ENCODE measurements at regions not wholly inside any gene's neighbourhood (a gene's known extent, or its start where the extent isn't known, plus 50 kb on each side); places are given as distances from the start of the nearest gene placed in this dataset.

DNA sequence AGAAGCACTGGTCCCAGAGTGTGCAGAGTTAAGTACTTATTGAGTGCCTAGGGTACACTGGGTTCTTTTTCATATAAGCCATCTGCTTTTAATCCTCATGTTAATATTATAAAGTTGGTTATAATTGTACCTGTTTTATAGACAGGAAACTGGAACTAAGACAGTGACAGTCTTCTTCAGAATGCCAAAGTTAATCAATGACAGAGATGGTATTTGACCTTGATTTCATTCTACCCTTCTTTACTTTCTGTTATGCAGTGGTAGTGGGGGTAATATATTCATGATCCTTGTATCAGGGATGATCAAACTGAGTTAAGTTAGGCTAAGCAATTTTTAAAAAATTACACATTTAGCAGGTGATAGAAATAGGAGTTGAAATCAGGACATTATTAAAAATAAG, 108.6 kb upstream of the GOT2 start:
- Histone ChIP-seq H3K27ac (no peak overlapping the region), H3K4me1 (no peaks in the 10 kb centered on the region), H3K9me3 (no peaks in the 10 kb centered on the region), H3K4me3 (no peak overlapping the region), H3K27me3 (no peaks in the 10 kb centered on the region), H3K36me3 (no peaks in the 10 kb centered on the region)
- no peak for DNase-seq
- ATAC-seq = no peak
- no peak for TF ChIP-seq POLR2A (IDR thresholded peaks at IDR 0.05)
- TF ChIP-seq, protein P1, sequence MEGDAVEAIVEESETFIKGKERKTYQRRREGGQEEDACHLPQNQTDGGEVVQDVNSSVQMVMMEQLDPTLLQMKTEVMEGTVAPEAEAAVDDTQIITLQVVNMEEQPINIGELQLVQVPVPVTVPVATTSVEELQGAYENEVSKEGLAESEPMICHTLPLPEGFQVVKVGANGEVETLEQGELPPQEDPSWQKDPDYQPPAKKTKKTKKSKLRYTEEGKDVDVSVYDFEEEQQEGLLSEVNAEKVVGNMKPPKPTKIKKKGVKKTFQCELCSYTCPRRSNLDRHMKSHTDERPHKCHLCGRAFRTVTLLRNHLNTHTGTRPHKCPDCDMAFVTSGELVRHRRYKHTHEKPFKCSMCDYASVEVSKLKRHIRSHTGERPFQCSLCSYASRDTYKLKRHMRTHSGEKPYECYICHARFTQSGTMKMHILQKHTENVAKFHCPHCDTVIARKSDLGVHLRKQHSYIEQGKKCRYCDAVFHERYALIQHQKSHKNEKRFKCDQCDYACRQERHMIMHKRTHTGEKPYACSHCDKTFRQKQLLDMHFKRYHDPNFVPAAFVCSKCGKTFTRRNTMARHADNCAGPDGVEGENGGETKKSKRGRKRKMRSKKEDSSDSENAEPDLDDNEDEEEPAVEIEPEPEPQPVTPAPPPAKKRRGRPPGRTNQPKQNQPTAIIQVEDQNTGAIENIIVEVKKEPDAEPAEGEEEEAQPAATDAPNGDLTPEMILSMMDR (IDR thresholded peaks at IDR 0.05 in 4 of 5, conservative IDR thresholded peaks at IDR 0.05 in 1 of 5) = no peak
- in situ Hi-C loops (cut with MboI; ENCODE audit: low sequenced_read_pairs in 4 of 4) = no loop called here
- intact Hi-C loops (cut with DNase I; ENCODE audit: low total_unique reads) = no loop called here

DNA sequence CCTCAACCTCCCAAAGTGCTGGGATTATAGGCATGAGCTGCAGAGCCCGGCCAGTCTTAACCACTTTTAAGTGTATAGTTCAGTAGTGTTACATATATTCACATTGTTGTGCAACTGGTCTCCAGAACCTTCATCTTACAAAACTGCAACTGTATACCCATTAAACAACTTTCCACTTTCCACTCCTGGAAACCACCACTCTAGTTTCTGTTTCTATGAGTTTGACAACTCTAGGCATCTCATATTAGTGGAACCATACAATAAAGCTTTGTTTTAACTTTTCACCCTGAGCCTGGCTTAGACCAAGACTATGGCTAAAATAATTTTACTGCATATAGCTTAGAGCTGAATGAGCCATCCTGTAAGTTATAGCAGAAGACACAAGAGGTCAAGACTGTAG, 108.0 kb upstream of the GOT2 start:
- no peaks in the 10 kb centered on the region for H3K4me1 ChIP-seq
- no peaks in the 10 kb centered on the region for H3K9me3 ChIP-seq
- ATAC-seq = no peak
- no peaks in the 10 kb centered on the region for H3K27me3 ChIP-seq
- H3K36me3 ChIP-seq = no peaks in the 10 kb centered on the region
- intact Hi-C loops (cut with DNase I; ENCODE audit: low total_unique reads) (no loop called here), in situ Hi-C loops (cut with MboI; ENCODE audit: low sequenced_read_pairs in 4 of 4) (no loop called here)
- no peak for DNase-seq
- TF ChIP-seq POLR2A (IDR thresholded peaks at IDR 0.05) = no peak
- TF ChIP-seq, protein P1 (IDR thresholded peaks at IDR 0.05 in 4 of 5, conservative IDR thresholded peaks at IDR 0.05 in 1 of 5) = no peak
- no peak overlapping the region for H3K4me3 ChIP-seq
- no peak overlapping the region for H3K27ac ChIP-seq

DNA sequence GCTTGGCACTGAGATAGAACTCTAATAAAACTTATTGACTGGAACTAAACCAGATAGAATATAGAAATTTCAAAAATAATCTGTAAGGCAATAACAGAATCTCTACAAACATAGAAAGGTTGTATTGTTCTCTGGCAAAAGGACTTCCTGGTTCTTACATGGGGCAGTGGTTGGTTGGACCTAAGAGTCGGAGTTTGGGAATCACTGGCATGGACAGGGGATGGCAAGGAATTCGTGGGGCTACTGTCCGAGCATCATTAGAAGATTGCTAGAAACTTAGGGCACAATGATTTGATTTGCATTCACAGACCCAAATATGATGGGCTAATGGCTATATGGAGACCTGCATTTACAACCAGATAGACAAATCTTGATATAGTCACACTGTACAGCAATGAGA, 103.8 kb upstream of the GOT2 start:
- H3K27ac ChIP-seq = no peak overlapping the region
- in situ Hi-C loops (cut with MboI; ENCODE audit: low sequenced_read_pairs in 4 of 4) (no loop called here), intact Hi-C loops (cut with DNase I; ENCODE audit: low total_unique reads) (no loop called here)
- TF ChIP-seq, protein P1 (IDR thresholded peaks at IDR 0.05 in 4 of 5, conservative IDR thresholded peaks at IDR 0.05 in 1 of 5) = no peak
- TF ChIP-seq POLR2A (IDR thresholded peaks at IDR 0.05) = no peak
- no peak overlapping the region for H3K4me3 ChIP-seq
- H3K9me3 ChIP-seq = no peaks in the 10 kb centered on the region
- H3K4me1 ChIP-seq = no peaks in the 10 kb centered on the region
- H3K36me3 ChIP-seq = no peaks in the 10 kb centered on the region
- no peak for ATAC-seq
- no peaks in the 10 kb centered on the region for H3K27me3 ChIP-seq
- DNase-seq = no peak

DNA sequence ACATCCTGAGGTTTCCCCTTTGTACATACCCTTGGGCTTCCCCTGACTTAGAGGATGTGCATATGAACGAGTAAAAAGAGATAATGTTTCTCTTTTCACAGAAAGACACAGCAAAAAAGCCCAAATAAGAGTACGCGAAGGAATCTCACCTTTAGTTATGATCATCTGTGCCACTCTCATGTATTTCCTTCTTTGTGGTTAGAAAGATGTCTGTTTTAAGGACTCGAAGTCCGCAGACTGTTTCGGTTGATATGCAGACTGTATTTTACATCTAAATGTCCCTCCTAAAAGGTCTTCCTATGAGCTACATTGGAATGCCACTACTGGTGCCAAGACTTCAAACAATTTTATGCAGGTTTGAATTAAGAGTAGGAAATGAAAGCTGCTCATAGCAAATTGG, 102.3 kb upstream of the GOT2 start:
- DNase-seq (no peak), ATAC-seq (no peak)
- Histone ChIP-seq H3K4me3 (no peak overlapping the region), H3K9me3 (no peaks in the 10 kb centered on the region), H3K27me3 (no peaks in the 10 kb centered on the region), H3K27ac (no peak overlapping the region), H3K4me1 (no peaks in the 10 kb centered on the region), H3K36me3 (no peaks in the 10 kb centered on the region)
- intact Hi-C loops (cut with DNase I; ENCODE audit: low total_unique reads) (no loop called here), in situ Hi-C loops (cut with MboI; ENCODE audit: low sequenced_read_pairs in 4 of 4) (no loop called here)
- no peak for TF ChIP-seq POLR2A (IDR thresholded peaks at IDR 0.05)
- TF ChIP-seq, protein P1 (IDR thresholded peaks at IDR 0.05 in 4 of 5, conservative IDR thresholded peaks at IDR 0.05 in 1 of 5) = no peak

DNA sequence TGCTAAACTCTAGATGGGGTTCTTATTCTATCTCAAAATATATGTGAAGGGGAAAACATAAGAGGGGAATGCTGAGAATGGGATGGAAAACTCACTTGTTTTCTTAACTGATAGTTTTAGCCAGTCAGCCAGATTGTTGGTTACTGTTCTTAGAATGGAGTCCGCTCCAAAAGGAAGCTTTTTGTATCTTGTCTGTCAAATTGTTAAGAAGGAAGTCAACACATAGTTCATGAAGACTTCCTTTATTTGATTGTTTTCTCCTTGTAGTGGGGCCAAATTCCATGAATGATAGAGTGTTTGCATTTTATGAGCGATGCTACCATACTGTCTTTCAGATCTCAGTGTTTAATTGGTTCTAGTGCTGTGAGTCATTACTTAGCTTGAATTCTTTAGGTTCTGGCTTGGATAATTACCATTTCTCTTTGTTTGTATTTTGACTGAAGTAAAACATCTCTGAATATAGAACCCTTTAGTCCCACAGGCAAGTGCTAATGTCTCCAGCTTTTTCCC, 98.3 kb upstream of the GOT2 start:
- TF ChIP-seq POLR2A (IDR thresholded peaks at IDR 0.05) = no peak
- TF ChIP-seq, protein P1 (IDR thresholded peaks at IDR 0.05 in 4 of 5, conservative IDR thresholded peaks at IDR 0.05 in 1 of 5) = no peak
- no peak overlapping the region for H3K27ac ChIP-seq
- no peaks in the 10 kb centered on the region for H3K9me3 ChIP-seq
- in situ Hi-C loops (cut with MboI; ENCODE audit: low sequenced_read_pairs in 4 of 4) = no loop called here
- no peak for ATAC-seq
- H3K4me3 ChIP-seq = no peak overlapping the region
- H3K27me3 ChIP-seq = no peaks in the 10 kb centered on the region
- peaks cover 0 to 3% of the 10 kb centered on the region in 2 donors for H3K4me1 ChIP-seq
- no peak for DNase-seq
- no peaks in the 10 kb centered on the region for H3K36me3 ChIP-seq
- intact Hi-C loops (cut with DNase I; ENCODE audit: low total_unique reads) = no loop called here
